Liver (tissue), 8 donors: ENCODE measurements at regions not wholly inside any gene's neighbourhood (a gene's known extent, or its start where the extent isn't known, plus 50 kb on each side); places are given as distances from the start of the nearest gene placed in this dataset.

Experiments used
- DNase-seq: peaks from one replicate; pipeline ENCODE4 v3.0.0-alpha.2; 2017; ENCODE audit warnings: low spot score
- H3K27ac ChIP-seq, 2 donors: one replicate each; pipeline ENCODE4 v1.7.0; 2013; ENCODE audit warnings: inconsistent platforms in 2 of 2, low read length in 2 of 2, control low read depth in 1 of 2, low read depth in 1 of 2, mild to moderate bottlenecking in 1 of 2
- H3K27me3 ChIP-seq, 4 donors: one replicate each; pipeline versions ENCODE4 v1.6.1 to v1.7.0; 2013; ENCODE audit warnings: low read length in 3 of 4, inconsistent platforms in 1 of 4, mild to moderate bottlenecking in 1 of 4, moderate library complexity in 1 of 4; ENCODE audit not compliant: control insufficient read depth in 4 of 4, insufficient read depth in 4 of 4
- H3K36me3 ChIP-seq, 4 donors: one replicate each; pipeline versions ENCODE4 v1.6.1 to v1.7.0; 2013; ENCODE audit warnings: low read length in 3 of 4, mild to moderate bottlenecking in 3 of 4, low read depth in 1 of 4, moderate library complexity in 1 of 4; ENCODE audit not compliant: control insufficient read depth in 4 of 4, insufficient read depth in 3 of 4
- H3K4me1 ChIP-seq, 4 donors: one replicate each; pipeline versions ENCODE4 v1.6.1 to v1.7.0; 2013; ENCODE audit warnings: low read length in 3 of 4, mild to moderate bottlenecking in 3 of 4, moderate library complexity in 1 of 4; ENCODE audit not compliant: control insufficient read depth in 4 of 4, insufficient read depth in 4 of 4
- H3K4me3 ChIP-seq, 3 donors: one replicate each; pipeline versions ENCODE4 v1.6.1 to v1.7.0; 2013; ENCODE audit warnings: low read length in 3 of 3, control low read depth in 1 of 3, low read depth in 1 of 3, mild to moderate bottlenecking in 1 of 3
- H3K9ac ChIP-seq, 2 donors: one replicate each; pipeline ENCODE4 v1.7.0; 2013; ENCODE audit warnings: low read length in 2 of 2, mild to moderate bottlenecking in 2 of 2, moderate library complexity in 2 of 2, control low read depth in 1 of 2, low read depth in 1 of 2
- H3K9me3 ChIP-seq, 4 donors: one replicate each; pipeline versions ENCODE4 v1.6.1 to v1.7.0; 2013; ENCODE audit warnings: low read length in 3 of 4; ENCODE audit not compliant: control insufficient read depth in 4 of 4
- CTCF ChIP-seq: fragments of 150-350 bp; IDR thresholded peaks from 2 replicates; pipeline ENCODE4 v1.5.1; 2017; ENCODE audit warnings: improper control_type of control experiment, low read depth, low read length; ENCODE audit not compliant: missing input control
- EGR1 ChIP-seq, 2 donors: IDR thresholded peaks; 2 replicates each; pipeline ENCODE4 v1.6.1; 2016 to 2018; ENCODE audit warnings: antibody characterized with exemption in 2 of 2, low read depth in 2 of 2
- FOXA1 ChIP-seq: IDR thresholded peaks from 2 replicates; pipeline ENCODE4 v1.6.1; 2016; ENCODE audit warnings: antibody characterized with exemption
- FOXA2 ChIP-seq: IDR thresholded peaks from 2 replicates; pipeline ENCODE4 v1.6.1; 2016; ENCODE audit warnings: antibody characterized with exemption
- GABPA ChIP-seq, 2 donors: IDR thresholded peaks in 1 of 2; conservative IDR thresholded peaks in 1 of 2; 2 replicates each; pipeline ENCODE4 v1.6.1; 2016; ENCODE audit warnings: antibody characterized with exemption in 2 of 2, mild to moderate bottlenecking in 1 of 2, moderate library complexity in 1 of 2
- HNF4G ChIP-seq: IDR thresholded peaks from 2 replicates; pipeline ENCODE4 v1.6.1; 2016; ENCODE audit warnings: antibody characterized with exemption
- NR2F2 ChIP-seq: IDR thresholded peaks from 2 replicates; pipeline ENCODE4 v1.6.1; 2016; ENCODE audit warnings: antibody characterized with exemption
- RAD21 ChIP-seq, 2 donors: IDR thresholded peaks; 2 replicates each; pipeline ENCODE4 v1.6.1; 2016; ENCODE audit warnings: antibody characterized with exemption in 2 of 2, mild to moderate bottlenecking in 2 of 2
- REST ChIP-seq: IDR thresholded peaks from 2 replicates; pipeline ENCODE4 v1.6.1; 2016; ENCODE audit warnings: antibody characterized with exemption, mild to moderate bottlenecking
- RXRA ChIP-seq, 2 donors: IDR thresholded peaks; 2 replicates each; pipeline ENCODE4 v1.6.1; 2017 to 2018; ENCODE audit warnings: antibody characterized with exemption in 2 of 2, mild to moderate bottlenecking in 1 of 2
- SP1 ChIP-seq: IDR thresholded peaks from 2 replicates; pipeline ENCODE4 v1.6.1; 2018; ENCODE audit warnings: antibody characterized with exemption, mild to moderate bottlenecking
- TAF1 ChIP-seq: conservative IDR thresholded peaks from 2 replicates; pipeline ENCODE4 v1.6.1; 2016; ENCODE audit warnings: antibody characterized with exemption, mild to moderate bottlenecking
- YY1 ChIP-seq: IDR thresholded peaks from 2 replicates; pipeline ENCODE4 v1.6.1; 2016; ENCODE audit warnings: antibody characterized with exemption, mild to moderate bottlenecking
- WGBS: extraction: QIAGEN DNeasy Blood & Tissue Kit; methylation state at CpG from one replicate; pipeline ENCODE4 v1.1.7; 2013; 5-methylcytosine and 5-hydroxymethylcytosine counted together
- TF ChIP-seq, protein P1 (sequence below): IDR thresholded peaks from 2 replicates; pipeline ENCODE4 v1.6.1; 2016; ENCODE audit warnings: antibody characterized with exemption
- TF ChIP-seq, protein P2 (sequence below): IDR thresholded peaks from 2 replicates; pipeline ENCODE4 v1.6.1; 2016; ENCODE audit warnings: antibody characterized with exemption
- TF ChIP-seq, protein P3 (sequence below): IDR thresholded peaks from 2 replicates; pipeline ENCODE4 v1.6.1; 2016; ENCODE audit warnings: antibody characterized with exemption
- donor health status: healthy.
- donor health status: healthy.
- donor health status: healthy.
- donor health status: healthy.
- donor health status: healthy.

GRCh38 chr15:39336926-39337325 is 244.0 kb upstream of the THBS1 start (continued):
- no peak for TF ChIP-seq REST
- no peak for TF ChIP-seq YY1

DNA sequence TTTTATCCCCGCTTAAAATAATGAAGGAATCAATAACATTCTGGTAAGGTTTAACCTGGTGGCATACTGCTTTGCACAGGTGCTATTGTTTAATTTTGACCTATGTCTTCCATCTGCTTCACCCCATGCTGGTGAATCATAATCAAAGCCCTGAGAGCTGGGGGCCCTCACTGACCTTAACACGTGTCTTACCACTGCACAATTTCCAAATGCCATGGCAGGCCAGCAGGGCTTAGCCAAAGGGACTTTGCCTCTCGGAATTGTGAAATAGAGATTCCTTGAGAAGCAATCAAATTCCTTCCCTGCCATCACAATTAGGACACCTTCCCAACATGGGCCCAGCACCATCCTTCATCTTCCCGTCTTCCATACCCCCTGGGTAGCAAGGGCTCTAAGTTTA is 242.6 kb upstream of the THBS1 start:
- no peak for DNase-seq
- 81% methylated on average over 4 of the region's 4 CpGs for WGBS

GRCh38 chr15:39340903-39341645 is 239.8 kb upstream of the THBS1 start:
- H3K27ac ChIP-seq: no peak overlapping the region
- no peak overlapping the region for H3K4me3 ChIP-seq
- DNase-seq: no peak
- H3K4me1 ChIP-seq: no peaks in the 10 kb centered on the region
- WGBS: 84% methylated on average over 13 of the region's 13 CpGs
- H3K9ac ChIP-seq: no peak overlapping the region
- H3K9me3 ChIP-seq: peaks cover 0 to 12% (median 0%) of the 10 kb centered on the region in 4 donors
- H3K36me3 ChIP-seq: no peaks in the 10 kb centered on the region
- no peaks in the 10 kb centered on the region for H3K27me3 ChIP-seq
- TF ChIP-seq FOXA1: no peak
- no peak for TF ChIP-seq GABPA (IDR thresholded peaks at IDR 0.05 in 1 of 2, conservative IDR thresholded peaks at IDR 0.05 in 1 of 2)
- no peak for TF ChIP-seq FOXA2
- TF ChIP-seq TAF1: no peak
- TF ChIP-seq, protein P1, sequence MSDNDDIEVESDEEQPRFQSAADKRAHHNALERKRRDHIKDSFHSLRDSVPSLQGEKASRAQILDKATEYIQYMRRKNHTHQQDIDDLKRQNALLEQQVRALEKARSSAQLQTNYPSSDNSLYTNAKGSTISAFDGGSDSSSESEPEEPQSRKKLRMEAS: no peak
- no peak for TF ChIP-seq NR2F2
- no peak for TF ChIP-seq SP1
- TF ChIP-seq, protein P2, sequence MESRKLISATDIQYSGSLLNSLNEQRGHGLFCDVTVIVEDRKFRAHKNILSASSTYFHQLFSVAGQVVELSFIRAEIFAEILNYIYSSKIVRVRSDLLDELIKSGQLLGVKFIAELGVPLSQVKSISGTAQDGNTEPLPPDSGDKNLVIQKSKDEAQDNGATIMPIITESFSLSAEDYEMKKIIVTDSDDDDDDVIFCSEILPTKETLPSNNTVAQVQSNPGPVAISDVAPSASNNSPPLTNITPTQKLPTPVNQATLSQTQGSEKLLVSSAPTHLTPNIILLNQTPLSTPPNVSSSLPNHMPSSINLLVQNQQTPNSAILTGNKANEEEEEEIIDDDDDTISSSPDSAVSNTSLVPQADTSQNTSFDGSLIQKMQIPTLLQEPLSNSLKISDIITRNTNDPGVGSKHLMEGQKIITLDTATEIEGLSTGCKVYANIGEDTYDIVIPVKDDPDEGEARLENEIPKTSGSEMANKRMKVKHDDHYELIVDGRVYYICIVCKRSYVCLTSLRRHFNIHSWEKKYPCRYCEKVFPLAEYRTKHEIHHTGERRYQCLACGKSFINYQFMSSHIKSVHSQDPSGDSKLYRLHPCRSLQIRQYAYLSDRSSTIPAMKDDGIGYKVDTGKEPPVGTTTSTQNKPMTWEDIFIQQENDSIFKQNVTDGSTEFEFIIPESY: no peak
- TF ChIP-seq, protein P3, sequence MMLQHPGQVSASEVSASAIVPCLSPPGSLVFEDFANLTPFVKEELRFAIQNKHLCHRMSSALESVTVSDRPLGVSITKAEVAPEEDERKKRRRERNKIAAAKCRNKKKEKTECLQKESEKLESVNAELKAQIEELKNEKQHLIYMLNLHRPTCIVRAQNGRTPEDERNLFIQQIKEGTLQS: no peak
- TF ChIP-seq RAD21 (IDR thresholded peaks at IDR 0.05): no peak
- no peak for TF ChIP-seq HNF4G
- TF ChIP-seq CTCF: no peak
- TF ChIP-seq EGR1 (IDR thresholded peaks at IDR 0.05; ENCODE audit: low read depth in 2 of 2): no peak
- TF ChIP-seq YY1: no peak
- TF ChIP-seq RXRA (IDR thresholded peaks at IDR 0.05): no peak

More for the DNA sequence above, 242.6 kb upstream of the THBS1 start:
- Histone ChIP-seq H3K27ac (no peak overlapping the region), H3K9ac (no peak overlapping the region), H3K4me3 (no peak overlapping the region), H3K27me3 (no peaks in the 10 kb centered on the region), H3K4me1 (peaks cover 0 to 9% (median 2%) of the 10 kb centered on the region in 4 donors), H3K36me3 (no peaks in the 10 kb centered on the region), H3K9me3 (peaks cover 0 to 8% (median 0%) of the 10 kb centered on the region in 4 donors)
- TF ChIP-seq GABPA (IDR thresholded peaks at IDR 0.05 in 1 of 2, conservative IDR thresholded peaks at IDR 0.05 in 1 of 2) (no peak), YY1 (no peak), CTCF (no peak), RAD21 (IDR thresholded peaks at IDR 0.05) (no peak), HNF4G (no peak), SP1 (no peak)
